SU-DHL-6 (cell line): ENCODE measurements at regions not wholly inside any gene's neighbourhood (a gene's known extent, or its start where the extent isn't known, plus 50 kb on each side); places are given as distances from the start of the nearest gene placed in this dataset.

Source experiments
- H2AFZ ChIP-seq: fragments of 200-600 bp; sonication (generic); 2 replicates; pipeline ENCODE4 v1.6.1; 2014; ENCODE audit warnings: low read depth, mild to moderate bottlenecking, moderate library complexity, mixed read lengths, antibody characterized with exemption, low read length; ENCODE audit not compliant: severe bottlenecking
- H3F3A ChIP-seq: fragments of 200-600 bp; shearing (Covaris generic); 2 replicates; pipeline ENCODE4 v1.6.0; 2016; ENCODE audit warnings: antibody characterized with exemption, mild to moderate bottlenecking; ENCODE audit not compliant: insufficient read depth
- H3K27ac ChIP-seq: fragments of 200-600 bp; sonication (generic); 2 replicates; pipeline ENCODE4 v1.5.1; 2016; ENCODE audit warnings: low read depth, mild to moderate bottlenecking, low read length, moderate library complexity, mixed read lengths
- H3K27me3 ChIP-seq: fragments of 200-600 bp; sonication (generic), shearing (Covaris generic); 2 replicates; pipeline ENCODE4 v1.6.0; 2014; ENCODE audit warnings: mild to moderate bottlenecking, low read length
- H3K36me3 ChIP-seq: fragments of 200-600 bp; sonication (generic); 2 replicates; pipeline ENCODE4 v1.6.1; 2014; ENCODE audit warnings: mild to moderate bottlenecking, low read length, mixed read lengths
- H3K4me2 ChIP-seq: fragments of 300-600, 200-600 bp; shearing (Covaris generic), sonication (generic); 2 replicates; pipeline ENCODE4 v1.6.0; 2014; ENCODE audit warnings: low read length, low read depth, mild to moderate bottlenecking; ENCODE audit not compliant: poor library complexity, severe bottlenecking
- H3K4me3 ChIP-seq: fragments of 200-600 bp; sonication (generic); 2 replicates; pipeline ENCODE4 v1.5.1; 2014; ENCODE audit warnings: antibody characterized with exemption, low read length, mild to moderate bottlenecking, mixed read lengths; ENCODE audit not compliant: insufficient read depth, poor library complexity, severe bottlenecking
- H3K79me2 ChIP-seq: fragments of 200-600 bp; sonication (generic); 2 replicates; pipeline ENCODE4 v1.6.1; 2014; ENCODE audit warnings: mild to moderate bottlenecking, low read length, moderate library complexity; ENCODE audit not compliant: insufficient read depth
- H3K9ac ChIP-seq: fragments of 200-600 bp; sonication (generic); 2 replicates; pipeline ENCODE4 v1.7.0; 2014; ENCODE audit warnings: mild to moderate bottlenecking, low read length
- H3K9me2 ChIP-seq: fragments of 200-600 bp; sonication (generic); replicated peaks from 2 replicates; pipeline ENCODE4 v1.6.1; 2014; ENCODE audit warnings: low read length; ENCODE audit not compliant: insufficient read depth
- H3K9me3 ChIP-seq: fragments of 200-600 bp; sonication (generic); 2 replicates; pipeline ENCODE4 v1.6.1; 2014; ENCODE audit warnings: low read length, mixed read lengths; ENCODE audit not compliant: insufficient read depth
- H4K20me1 ChIP-seq: fragments of 200-600 bp; sonication (generic); 2 replicates; pipeline ENCODE4 v1.6.1; 2014; ENCODE audit warnings: low read depth, mild to moderate bottlenecking, antibody characterized with exemption, low read length, moderate library complexity, mixed read lengths
- EZH2phosphoT487 ChIP-seq: fragments of 200-600 bp; sonication (generic), shearing (Covaris generic); conservative IDR thresholded peaks from 2 replicates; pipeline ENCODE4 v1.6.1; 2018; ENCODE audit warnings: mild to moderate bottlenecking, antibody characterized with exemption, low read length, moderate library complexity, mixed read lengths
- TF ChIP-seq, protein P1 (sequence below): fragments of 200-600 bp; sonication (generic); IDR thresholded peaks from one replicate; pipeline ENCODE4 v1.5.1; 2017; ENCODE audit warnings: antibody characterized with exemption, mild to moderate bottlenecking, low read length, moderate library complexity; ENCODE audit not compliant: insufficient read depth, poor library complexity, severe bottlenecking

- H4K20me1 ChIP-seq: no peaks in the 10 kb centered on the region
- H3K4me2 ChIP-seq: no peak overlapping the region
- H2AFZ ChIP-seq: no peak overlapping the region
- H3K27me3 ChIP-seq: no peaks in the 10 kb centered on the region
- H3K36me3 ChIP-seq: no peaks in the 10 kb centered on the region
- no peak for TF ChIP-seq EZH2phosphoT487
- TF ChIP-seq, protein P1, sequence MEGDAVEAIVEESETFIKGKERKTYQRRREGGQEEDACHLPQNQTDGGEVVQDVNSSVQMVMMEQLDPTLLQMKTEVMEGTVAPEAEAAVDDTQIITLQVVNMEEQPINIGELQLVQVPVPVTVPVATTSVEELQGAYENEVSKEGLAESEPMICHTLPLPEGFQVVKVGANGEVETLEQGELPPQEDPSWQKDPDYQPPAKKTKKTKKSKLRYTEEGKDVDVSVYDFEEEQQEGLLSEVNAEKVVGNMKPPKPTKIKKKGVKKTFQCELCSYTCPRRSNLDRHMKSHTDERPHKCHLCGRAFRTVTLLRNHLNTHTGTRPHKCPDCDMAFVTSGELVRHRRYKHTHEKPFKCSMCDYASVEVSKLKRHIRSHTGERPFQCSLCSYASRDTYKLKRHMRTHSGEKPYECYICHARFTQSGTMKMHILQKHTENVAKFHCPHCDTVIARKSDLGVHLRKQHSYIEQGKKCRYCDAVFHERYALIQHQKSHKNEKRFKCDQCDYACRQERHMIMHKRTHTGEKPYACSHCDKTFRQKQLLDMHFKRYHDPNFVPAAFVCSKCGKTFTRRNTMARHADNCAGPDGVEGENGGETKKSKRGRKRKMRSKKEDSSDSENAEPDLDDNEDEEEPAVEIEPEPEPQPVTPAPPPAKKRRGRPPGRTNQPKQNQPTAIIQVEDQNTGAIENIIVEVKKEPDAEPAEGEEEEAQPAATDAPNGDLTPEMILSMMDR: no peak
- no peak overlapping the region for H3K27ac ChIP-seq
- no peaks in the 10 kb centered on the region for H3K9me2 ChIP-seq
- H3K4me3 ChIP-seq: no peak overlapping the region
- H3K9me3 ChIP-seq: no peaks in the 10 kb centered on the region
- H3K79me2 ChIP-seq: no peaks in the 10 kb centered on the region
- no peaks in the 10 kb centered on the region for H3F3A ChIP-seq
- no peak overlapping the region for H3K9ac ChIP-seq
Measured at GRCh38 chr16:51399908-51400670, 249.0 kb upstream of the SALL1 start.

DNA sequence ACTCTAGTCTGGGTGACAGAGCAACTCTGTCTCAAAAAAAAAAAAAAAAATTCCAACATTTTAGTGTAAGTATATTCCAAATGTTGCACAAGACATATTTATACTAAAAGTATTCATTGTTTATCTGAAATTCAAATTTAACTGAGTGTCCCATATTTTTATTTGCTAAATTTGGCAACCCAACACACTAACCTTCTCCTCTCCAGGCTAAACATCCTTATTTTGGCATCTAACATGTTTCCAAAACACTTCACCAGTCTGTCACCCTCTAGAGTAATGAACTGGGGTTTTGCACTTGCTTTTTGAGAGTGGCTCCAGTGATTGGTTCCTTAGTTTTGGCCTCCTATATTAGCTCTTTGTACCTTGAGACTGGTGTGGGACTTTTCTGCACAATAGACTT is 243.4 kb upstream of the SALL1 start:
- H3K79me2 ChIP-seq: no peaks in the 10 kb centered on the region
- no peaks in the 10 kb centered on the region for H3K9me3 ChIP-seq
- H3K27ac ChIP-seq: no peak overlapping the region
- TF ChIP-seq, protein P1: no peak
- TF ChIP-seq EZH2phosphoT487: no peak
- H3K36me3 ChIP-seq: no peaks in the 10 kb centered on the region
- H3K9me2 ChIP-seq: no peaks in the 10 kb centered on the region
- no peaks in the 10 kb centered on the region for H3K27me3 ChIP-seq
- H3F3A ChIP-seq: no peaks in the 10 kb centered on the region
- H2AFZ ChIP-seq: no peak overlapping the region
- no peak overlapping the region for H3K9ac ChIP-seq
- no peak overlapping the region for H3K4me3 ChIP-seq
- no peaks in the 10 kb centered on the region for H4K20me1 ChIP-seq
- H3K4me2 ChIP-seq: no peak overlapping the region

DNA sequence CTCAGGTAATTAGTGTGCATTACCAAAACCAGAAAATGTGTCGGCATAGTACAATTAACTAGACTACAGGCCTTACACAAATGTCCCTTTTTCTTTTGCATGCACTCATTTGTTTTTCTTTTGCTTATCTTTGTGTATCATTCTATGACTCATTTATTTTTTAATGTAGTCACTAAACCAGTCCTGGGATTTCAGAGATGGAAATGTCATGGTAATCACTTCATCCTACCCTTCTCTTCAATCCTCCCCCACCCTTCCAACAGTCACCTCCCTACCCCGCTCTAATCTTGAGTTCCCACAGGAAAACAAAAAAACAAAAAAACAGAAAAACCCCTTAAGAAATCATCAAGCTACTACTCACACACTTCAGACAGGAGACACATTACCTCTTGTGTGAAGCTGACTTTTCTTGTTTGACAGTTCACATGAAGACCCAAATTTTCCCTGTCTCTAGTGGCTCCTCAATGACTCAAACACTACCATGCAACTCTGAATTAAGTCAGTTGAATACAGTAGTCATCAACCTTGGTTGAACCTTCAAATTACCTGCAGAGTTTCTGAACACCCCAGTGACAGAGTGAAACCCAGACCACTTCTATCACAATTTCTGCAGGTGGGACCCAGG is 242.4 kb upstream of the SALL1 start:
- Histone ChIP-seq H3K9me2 (no peaks in the 10 kb centered on the region), H4K20me1 (no peaks in the 10 kb centered on the region), H2AFZ (no peak overlapping the region), H3K27me3 (no peaks in the 10 kb centered on the region), H3K36me3 (no peaks in the 10 kb centered on the region), H3K27ac (no peak overlapping the region), H3K79me2 (no peaks in the 10 kb centered on the region), H3K9me3 (no peaks in the 10 kb centered on the region), H3F3A (no peaks in the 10 kb centered on the region), H3K4me3 (no peak overlapping the region), H3K4me2 (no peak overlapping the region), H3K9ac (no peak overlapping the region)
- TF ChIP-seq, protein P1: no peak
- no peak for TF ChIP-seq EZH2phosphoT487
